DOHH2 (cell line): ENCODE measurements at regions not wholly inside any gene's neighbourhood (a gene's known extent, or its start where the extent isn't known, plus 50 kb on each side); places are given as distances from the start of the nearest gene placed in this dataset.

Source experiments
- H3F3A ChIP-seq: fragments of 200-600 bp; sonication (generic), shearing (Covaris generic); 2 replicates; pipeline ENCODE4 v1.6.0; 2016; ENCODE audit warnings: antibody characterized with exemption, mild to moderate bottlenecking; ENCODE audit not compliant: control insufficient read depth, insufficient read depth
- H3K27ac ChIP-seq: fragments of 200-600 bp; sonication (generic); 2 replicates; pipeline ENCODE4 v1.5.1; 2014; ENCODE audit warnings: low read depth, mild to moderate bottlenecking, low read length, moderate library complexity
- H3K27me3 ChIP-seq: fragments of 200-600 bp; sonication (generic); 2 replicates; pipeline ENCODE4 v1.6.1; 2014; ENCODE audit warnings: mild to moderate bottlenecking, low read length, mixed read lengths; ENCODE audit not compliant: control insufficient read depth
- H3K36me3 ChIP-seq: fragments of 200-600 bp; sonication (generic); 2 replicates; pipeline ENCODE4 v1.6.1; 2014; ENCODE audit warnings: mild to moderate bottlenecking, low read length, moderate library complexity, mixed read lengths; ENCODE audit not compliant: control insufficient read depth
- H3K4me1 ChIP-seq: fragments of 200-600 bp; sonication (generic); 2 replicates; pipeline ENCODE4 v1.6.1; 2014; ENCODE audit warnings: mild to moderate bottlenecking, low read length, mixed read lengths; ENCODE audit not compliant: control insufficient read depth
- H3K4me2 ChIP-seq: fragments of 200-600 bp; sonication (generic); 2 replicates; pipeline ENCODE4 v1.6.0; 2014; ENCODE audit warnings: mild to moderate bottlenecking, low read length, moderate library complexity
- H3K4me3 ChIP-seq: fragments of 200-600 bp; sonication (generic); 2 replicates; pipeline ENCODE4 v1.5.1; 2014; ENCODE audit warnings: mild to moderate bottlenecking, low read length, mixed read lengths
- H3K79me2 ChIP-seq: fragments of 200-600 bp; sonication (generic); 2 replicates; pipeline ENCODE4 v1.6.1; 2014; ENCODE audit warnings: mild to moderate bottlenecking, low read length, mixed read lengths; ENCODE audit not compliant: control insufficient read depth
- H3K9me2 ChIP-seq: fragments of 200-600 bp; sonication (generic); replicated peaks from 2 replicates; pipeline ENCODE4 v1.6.1; 2014; ENCODE audit warnings: mild to moderate bottlenecking, low read length, mixed read lengths; ENCODE audit not compliant: control insufficient read depth
- H3K9me3 ChIP-seq: fragments of 200-600 bp; sonication (generic); 2 replicates; pipeline ENCODE4 v1.6.1; 2014; ENCODE audit warnings: antibody characterized with exemption, low read length, mixed read lengths; ENCODE audit not compliant: control insufficient read depth, insufficient read depth
- H4K20me1 ChIP-seq: fragments of 200-600 bp; sonication (generic); 2 replicates; pipeline ENCODE4 v1.6.0; 2014; ENCODE audit warnings: low read depth, mild to moderate bottlenecking, antibody characterized with exemption, low read length, moderate library complexity; ENCODE audit not compliant: control insufficient read depth, insufficient read depth
- EZH2phosphoT487 ChIP-seq: fragments of 200-600 bp; sonication (generic); IDR thresholded peaks from 2 replicates; pipeline ENCODE4 v1.6.1; 2017; ENCODE audit warnings: borderline replicate concordance, mild to moderate bottlenecking, antibody characterized with exemption, low read length, moderate library complexity, mixed read lengths
- TF ChIP-seq, protein P1 (sequence below): fragments of 200-600 bp; sonication (generic); IDR thresholded peaks from one replicate; pipeline ENCODE4 v1.5.1; 2014; ENCODE audit warnings: antibody characterized with exemption, mild to moderate bottlenecking, low read depth, low read length; ENCODE audit not compliant: poor library complexity, severe bottlenecking

DNA sequence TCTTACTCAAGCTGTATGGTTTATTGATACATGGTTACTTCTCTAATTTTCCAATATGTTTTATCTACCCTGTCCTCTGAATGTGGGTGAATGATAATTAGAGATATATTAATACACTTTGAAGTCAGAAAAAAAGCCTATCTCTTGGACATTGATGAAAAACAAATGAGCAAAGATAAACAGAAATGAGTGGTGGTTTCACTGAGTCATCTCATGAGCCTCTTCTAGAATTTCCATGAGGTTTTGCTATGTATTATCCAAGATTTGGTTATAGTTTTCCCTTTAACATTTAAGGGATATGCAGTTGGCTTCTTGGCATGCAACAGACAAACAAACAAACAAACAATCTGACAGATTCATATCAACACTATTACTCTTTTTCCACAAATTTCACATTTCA, 586.8 kb downstream of the RFPL4B start:
- Histone ChIP-seq H3K27ac (no peak overlapping the region), H3K79me2 (no peaks in the 10 kb centered on the region), H3K27me3 (no peaks in the 10 kb centered on the region), H4K20me1 (no peaks in the 10 kb centered on the region), H3K36me3 (no peaks in the 10 kb centered on the region), H3K4me3 (no peak overlapping the region), H3K4me1 (no peaks in the 10 kb centered on the region), H3F3A (no peaks in the 10 kb centered on the region), H3K9me3 (no peaks in the 10 kb centered on the region), H3K9me2 (no peaks in the 10 kb centered on the region), H3K4me2 (no peak overlapping the region)
- TF ChIP-seq, protein P1, sequence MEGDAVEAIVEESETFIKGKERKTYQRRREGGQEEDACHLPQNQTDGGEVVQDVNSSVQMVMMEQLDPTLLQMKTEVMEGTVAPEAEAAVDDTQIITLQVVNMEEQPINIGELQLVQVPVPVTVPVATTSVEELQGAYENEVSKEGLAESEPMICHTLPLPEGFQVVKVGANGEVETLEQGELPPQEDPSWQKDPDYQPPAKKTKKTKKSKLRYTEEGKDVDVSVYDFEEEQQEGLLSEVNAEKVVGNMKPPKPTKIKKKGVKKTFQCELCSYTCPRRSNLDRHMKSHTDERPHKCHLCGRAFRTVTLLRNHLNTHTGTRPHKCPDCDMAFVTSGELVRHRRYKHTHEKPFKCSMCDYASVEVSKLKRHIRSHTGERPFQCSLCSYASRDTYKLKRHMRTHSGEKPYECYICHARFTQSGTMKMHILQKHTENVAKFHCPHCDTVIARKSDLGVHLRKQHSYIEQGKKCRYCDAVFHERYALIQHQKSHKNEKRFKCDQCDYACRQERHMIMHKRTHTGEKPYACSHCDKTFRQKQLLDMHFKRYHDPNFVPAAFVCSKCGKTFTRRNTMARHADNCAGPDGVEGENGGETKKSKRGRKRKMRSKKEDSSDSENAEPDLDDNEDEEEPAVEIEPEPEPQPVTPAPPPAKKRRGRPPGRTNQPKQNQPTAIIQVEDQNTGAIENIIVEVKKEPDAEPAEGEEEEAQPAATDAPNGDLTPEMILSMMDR, result no peak
- no peak for TF ChIP-seq EZH2phosphoT487

DNA sequence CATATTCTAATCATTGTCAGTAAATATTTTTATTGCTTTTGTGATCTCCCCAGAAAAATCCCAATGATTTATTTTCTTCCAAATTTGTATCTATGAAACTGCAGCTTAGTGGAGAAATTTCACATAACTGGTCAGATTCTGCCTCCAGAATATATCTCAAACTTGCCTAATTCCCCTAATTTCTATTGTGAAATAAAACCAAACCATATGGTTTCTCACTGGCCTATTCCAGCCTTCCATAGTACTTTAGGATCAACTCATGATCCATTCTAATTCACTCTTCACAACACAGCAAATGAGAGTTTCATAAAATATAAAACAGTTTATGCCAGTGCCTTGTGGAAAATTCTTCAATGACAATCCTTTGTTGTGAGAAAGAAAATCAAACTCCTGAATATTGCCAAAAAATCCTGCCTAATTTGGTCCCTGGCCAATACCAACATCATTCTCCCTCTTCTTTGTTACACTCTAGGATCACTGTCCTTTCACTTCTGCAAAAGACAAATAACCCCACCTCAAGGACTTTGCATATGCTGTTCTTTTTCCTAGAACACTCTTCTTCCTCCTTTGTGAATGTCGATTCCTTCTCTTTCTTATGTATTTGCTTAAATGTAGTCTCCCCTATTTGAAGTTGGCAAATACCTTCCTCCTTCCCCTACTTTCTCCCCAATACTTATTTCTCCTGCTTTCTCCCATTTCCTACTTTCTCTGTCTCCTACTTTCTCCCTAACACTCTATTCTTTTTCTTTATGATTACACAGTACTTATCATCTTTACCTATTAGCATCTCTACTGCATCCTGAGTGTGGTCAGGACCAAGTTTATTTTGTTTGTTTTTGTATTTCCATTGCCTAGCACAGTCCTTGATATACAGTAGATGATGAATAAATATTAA, 587.5 kb downstream of the RFPL4B start:
- Histone ChIP-seq H3K4me1 (no peaks in the 10 kb centered on the region), H3K79me2 (no peaks in the 10 kb centered on the region), H4K20me1 (no peaks in the 10 kb centered on the region), H3F3A (no peaks in the 10 kb centered on the region), H3K4me3 (no peak overlapping the region), H3K27me3 (no peaks in the 10 kb centered on the region), H3K9me2 (no peaks in the 10 kb centered on the region), H3K4me2 (no peak overlapping the region), H3K36me3 (no peaks in the 10 kb centered on the region), H3K27ac (no peak overlapping the region), H3K9me3 (no peaks in the 10 kb centered on the region)
- TF ChIP-seq, protein P1, result no peak
- no peak for TF ChIP-seq EZH2phosphoT487

DNA sequence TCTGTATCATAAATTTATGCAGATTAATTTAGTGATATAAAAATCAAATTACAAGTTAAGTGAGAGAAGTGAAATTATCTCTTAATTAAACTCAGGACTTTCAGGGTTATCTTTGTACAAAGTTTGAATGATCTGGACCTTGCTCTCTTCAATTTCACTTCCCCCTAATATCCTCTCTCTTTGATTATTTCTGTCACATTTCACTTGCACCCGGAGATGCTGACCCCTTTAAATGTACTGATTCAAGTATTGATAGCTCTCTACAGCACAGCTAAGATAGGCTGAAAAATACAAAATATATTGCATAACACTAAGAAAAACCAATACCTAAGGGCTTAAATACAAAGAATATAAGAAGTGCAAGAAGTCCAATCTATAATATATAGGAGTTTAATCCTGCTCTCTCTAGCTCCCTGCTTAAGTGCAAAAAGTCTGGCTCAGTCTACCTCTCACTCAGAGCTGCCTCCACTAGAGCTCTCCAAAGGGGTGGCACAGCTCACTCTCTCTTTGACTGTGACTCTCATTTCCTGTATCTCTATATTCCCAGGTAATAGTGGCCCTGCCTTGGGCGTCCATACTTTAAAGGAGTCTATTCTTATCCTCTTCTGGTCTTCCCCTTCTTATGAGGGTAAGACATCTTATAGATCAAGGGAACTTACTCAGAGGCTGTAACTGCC, 588.4 kb downstream of the RFPL4B start:
- TF ChIP-seq EZH2phosphoT487, result no peak
- TF ChIP-seq, protein P1, result no peak
- H3K79me2 ChIP-seq, result no peaks in the 10 kb centered on the region
- no peaks in the 10 kb centered on the region for H3K9me3 ChIP-seq
- no peak overlapping the region for H3K4me3 ChIP-seq
- no peaks in the 10 kb centered on the region for H3K27me3 ChIP-seq
- no peak overlapping the region for H3K27ac ChIP-seq
- H3K9me2 ChIP-seq, result no peaks in the 10 kb centered on the region
- no peak overlapping the region for H3K4me2 ChIP-seq
- no peaks in the 10 kb centered on the region for H3K4me1 ChIP-seq
- no peaks in the 10 kb centered on the region for H3F3A ChIP-seq
- no peaks in the 10 kb centered on the region for H4K20me1 ChIP-seq
- no peaks in the 10 kb centered on the region for H3K36me3 ChIP-seq
